Kidney epithelial cell (primary cell): ENCODE measurements at regions not wholly inside any gene's neighbourhood (a gene's known extent, or its start where the extent isn't known, plus 50 kb on each side); places are given as distances from the start of the nearest gene placed in this dataset.

Source experiments
- DNase-seq: peaks from one replicate; pipeline ENCODE4 v3.0.0-alpha.2; 2010; ENCODE audit warnings: low read depth
- H3K27me3 ChIP-seq: 2 replicates; pipeline ENCODE4 v1.6.0; 2011; ENCODE audit warnings: low read length; ENCODE audit not compliant: control insufficient read depth, insufficient read depth
- H3K36me3 ChIP-seq: 2 replicates; pipeline ENCODE4 v1.5.1; 2011; ENCODE audit warnings: low read length; ENCODE audit not compliant: control insufficient read depth, insufficient read depth
- H3K4me3 ChIP-seq: 2 replicates; pipeline ENCODE4 v1.5.1; 2011; ENCODE audit warnings: low read depth, mild to moderate bottlenecking, control low read depth, low read length
- TF ChIP-seq, protein P1 (sequence below): IDR thresholded peaks from 2 replicates; pipeline ENCODE4 v1.5.1; 2011; ENCODE audit warnings: mild to moderate bottlenecking, moderate library complexity, low read length, control low read depth, inconsistent platforms; ENCODE audit not compliant: insufficient read depth, poor library complexity, severe bottlenecking

DNA sequence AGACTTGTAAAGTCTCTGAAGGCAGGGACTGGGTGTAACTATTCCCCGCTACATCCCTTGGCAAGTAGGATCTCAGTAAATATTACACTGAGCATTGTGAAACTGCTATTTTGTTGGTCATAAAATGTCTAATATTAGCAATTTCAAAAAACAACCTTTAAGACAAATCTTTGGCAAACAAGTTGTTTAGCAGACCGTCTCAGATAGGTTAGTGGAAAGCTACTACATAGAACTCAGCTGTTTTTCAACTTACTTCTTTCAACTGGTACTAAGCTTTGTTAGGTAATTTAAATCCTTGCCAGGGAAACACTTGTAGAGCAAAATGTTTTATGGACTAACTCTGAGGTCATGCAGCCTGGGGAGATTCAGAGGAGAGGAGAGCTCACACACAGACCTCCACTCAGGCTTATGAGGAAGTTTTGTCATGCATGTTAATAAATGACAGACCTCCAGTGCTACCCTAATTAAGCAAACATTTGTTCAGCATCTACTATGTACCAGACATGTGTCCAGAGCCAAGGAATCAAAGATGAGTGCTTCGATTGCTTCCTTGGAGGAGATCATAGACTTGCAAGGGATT lies 61.6 kb upstream of the STAC start:
- H3K27me3 ChIP-seq = no peaks in the 10 kb centered on the region
- H3K4me3 ChIP-seq = no peak overlapping the region
- TF ChIP-seq, protein P1, sequence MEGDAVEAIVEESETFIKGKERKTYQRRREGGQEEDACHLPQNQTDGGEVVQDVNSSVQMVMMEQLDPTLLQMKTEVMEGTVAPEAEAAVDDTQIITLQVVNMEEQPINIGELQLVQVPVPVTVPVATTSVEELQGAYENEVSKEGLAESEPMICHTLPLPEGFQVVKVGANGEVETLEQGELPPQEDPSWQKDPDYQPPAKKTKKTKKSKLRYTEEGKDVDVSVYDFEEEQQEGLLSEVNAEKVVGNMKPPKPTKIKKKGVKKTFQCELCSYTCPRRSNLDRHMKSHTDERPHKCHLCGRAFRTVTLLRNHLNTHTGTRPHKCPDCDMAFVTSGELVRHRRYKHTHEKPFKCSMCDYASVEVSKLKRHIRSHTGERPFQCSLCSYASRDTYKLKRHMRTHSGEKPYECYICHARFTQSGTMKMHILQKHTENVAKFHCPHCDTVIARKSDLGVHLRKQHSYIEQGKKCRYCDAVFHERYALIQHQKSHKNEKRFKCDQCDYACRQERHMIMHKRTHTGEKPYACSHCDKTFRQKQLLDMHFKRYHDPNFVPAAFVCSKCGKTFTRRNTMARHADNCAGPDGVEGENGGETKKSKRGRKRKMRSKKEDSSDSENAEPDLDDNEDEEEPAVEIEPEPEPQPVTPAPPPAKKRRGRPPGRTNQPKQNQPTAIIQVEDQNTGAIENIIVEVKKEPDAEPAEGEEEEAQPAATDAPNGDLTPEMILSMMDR = no peak
- no peaks in the 10 kb centered on the region for H3K36me3 ChIP-seq
- peak; percentile 25 for DNase-seq

DNA sequence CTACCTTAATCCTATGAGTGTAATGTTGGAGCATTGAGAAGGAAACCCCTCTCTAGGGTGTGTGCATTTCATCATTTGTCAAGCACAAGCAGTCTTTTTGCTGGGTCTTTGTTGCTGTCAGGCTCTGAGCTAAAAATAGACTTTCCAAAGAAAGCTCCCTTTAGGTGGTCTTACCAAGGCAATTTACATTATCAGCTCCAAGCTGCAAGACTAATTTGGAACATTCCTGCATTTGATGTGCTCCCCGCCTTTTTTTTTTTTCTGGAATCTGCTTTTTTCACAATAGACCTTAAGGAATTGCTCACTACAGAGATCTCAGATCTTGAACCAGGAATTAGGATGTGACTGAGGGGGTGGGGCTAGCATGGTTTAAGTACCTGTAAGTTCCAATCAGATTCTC lies 60.6 kb upstream of the STAC start:
- no peak for DNase-seq
- Histone ChIP-seq H3K4me3 (no peak overlapping the region), H3K27me3 (no peaks in the 10 kb centered on the region), H3K36me3 (no peaks in the 10 kb centered on the region)
- TF ChIP-seq, protein P1 = no peak
